Pons (tissue), 1 donor: ENCODE measurements at regions not wholly inside any gene's neighbourhood (a gene's known extent, or its start where the extent isn't known, plus 50 kb on each side); places are given as distances from the start of the nearest gene placed in this dataset.
"Not testable (repeated sequence)": the region's sequence is repeated elsewhere in the genome, so short reads cannot be mapped to it uniquely, and the experiment has no call there.

Source experiments
- DNase-seq: peaks from one replicate; pipeline ENCODE4 v3.0.0-alpha.2; 2016; ENCODE audit warnings: low spot score

DNA sequence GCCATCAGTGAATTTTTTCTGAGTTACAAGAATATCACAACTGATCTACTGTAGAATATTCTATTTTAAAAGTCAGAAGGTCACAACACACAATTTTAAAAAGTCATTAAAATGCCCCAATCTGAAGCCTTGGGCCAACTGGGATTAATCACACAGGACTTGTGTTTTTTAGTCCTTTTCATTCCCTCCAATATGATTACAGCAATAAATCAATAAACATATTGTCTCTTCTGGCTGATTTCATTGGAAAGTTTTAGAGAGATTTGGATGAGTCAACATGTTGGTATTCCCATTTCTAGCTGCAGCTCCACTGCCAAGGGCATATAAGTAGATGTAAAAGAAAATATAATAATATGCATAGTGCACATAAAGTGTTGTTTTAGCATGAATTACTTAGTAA is 85.8 kb downstream of the NIBAN1 start:
- DNase-seq: no peak

DNA sequence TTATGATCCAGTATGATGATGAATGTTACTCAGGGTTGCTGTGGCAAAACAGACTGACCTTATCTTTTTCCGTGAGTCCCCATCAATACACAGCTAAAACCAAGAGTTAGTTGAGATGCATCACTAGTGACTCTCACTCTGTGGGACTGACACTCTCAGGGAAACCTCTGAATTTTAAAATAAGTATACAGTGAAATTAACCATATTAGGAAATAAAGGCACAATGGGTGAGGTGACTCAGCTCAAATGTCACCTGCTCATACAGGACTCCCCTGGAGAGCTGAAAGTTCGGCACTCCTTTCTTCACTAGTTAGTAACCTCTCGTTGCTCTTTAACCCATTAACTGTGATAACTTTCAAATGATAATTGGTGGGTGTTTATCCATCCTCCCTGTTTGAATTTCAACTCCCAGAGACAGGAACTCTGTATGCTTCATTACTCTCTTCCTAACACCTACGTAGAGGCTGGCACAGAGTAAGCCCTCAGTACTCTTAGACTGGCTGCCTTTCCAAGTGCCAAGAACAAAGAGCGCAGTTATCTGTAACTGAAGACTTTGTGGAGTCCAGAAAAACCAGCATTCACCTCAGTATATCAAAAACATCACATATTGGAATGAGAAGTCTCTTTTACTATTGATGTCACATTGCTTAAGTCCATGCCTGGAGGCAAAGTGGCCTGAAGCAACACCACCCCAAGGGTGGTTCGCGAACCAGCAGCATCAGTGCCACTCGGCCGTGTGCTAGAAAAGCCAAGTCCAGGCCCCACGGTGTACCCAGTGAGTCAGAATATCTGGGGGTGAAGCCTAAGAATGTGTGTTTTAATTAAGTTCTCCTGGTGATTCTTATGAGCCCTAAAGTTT is 91.1 kb downstream of the NIBAN1 start:
- DNase-seq: no peak

GRCh38 chr1:184881941-184882913 is 92.1 kb downstream of the NIBAN1 start:
- no peak for DNase-seq

DNA sequence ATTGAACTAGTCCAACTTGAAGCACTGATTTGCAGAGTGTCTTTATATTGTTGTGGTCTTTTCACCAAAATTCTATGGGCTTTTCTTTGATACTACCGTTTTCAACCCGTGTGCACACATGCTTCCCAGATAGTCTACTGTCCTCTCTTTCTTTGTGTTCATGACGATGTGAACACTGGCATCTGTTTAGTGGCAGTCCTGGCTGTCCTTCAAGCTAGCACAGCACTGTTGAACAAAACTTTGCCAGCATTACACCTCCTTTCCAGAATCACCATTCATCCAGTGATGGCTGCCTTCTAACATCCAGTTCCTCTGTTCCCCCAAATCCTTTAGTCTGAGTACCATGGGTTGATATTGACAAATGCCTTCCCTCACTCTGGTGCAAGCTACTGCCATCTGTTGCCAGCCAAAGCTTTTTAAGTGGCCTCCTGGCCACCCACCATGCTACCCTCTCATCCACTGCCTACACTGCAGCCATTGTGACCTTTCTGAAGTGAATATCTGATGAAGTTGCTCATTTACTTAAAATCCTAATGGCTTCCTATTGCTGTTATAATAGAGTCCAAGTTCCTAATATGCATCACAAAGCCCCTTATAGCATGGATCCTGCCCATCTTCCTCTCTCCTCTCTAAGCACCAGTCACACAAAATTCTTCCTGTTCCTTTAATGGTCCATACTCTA is 94.3 kb downstream of the NIBAN1 start:
- no peak for DNase-seq

- no peak for DNase-seq
Measured at GRCh38 chr1:184878602-184879001, 95.7 kb downstream of the NIBAN1 start.

DNA sequence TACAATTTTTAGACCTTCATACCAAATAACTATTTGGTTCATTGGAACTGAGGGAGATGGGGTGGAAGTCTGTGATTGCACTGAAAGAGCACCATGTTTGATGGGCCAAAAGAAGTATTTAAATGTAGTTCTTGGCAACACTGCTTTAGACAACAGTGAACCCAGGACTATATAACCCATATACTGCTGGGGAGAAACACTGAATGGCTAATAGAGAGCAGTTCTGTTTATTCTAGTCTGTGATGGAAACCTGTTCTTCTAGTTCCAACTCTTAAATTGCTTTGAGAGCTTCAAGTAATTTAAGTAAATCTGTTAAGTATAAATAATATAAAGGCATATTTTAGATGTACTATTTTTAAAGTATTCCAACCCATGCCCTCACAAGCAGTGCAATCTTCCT is 96.3 kb downstream of the NIBAN1 start:
- DNase-seq: no peak

DNA sequence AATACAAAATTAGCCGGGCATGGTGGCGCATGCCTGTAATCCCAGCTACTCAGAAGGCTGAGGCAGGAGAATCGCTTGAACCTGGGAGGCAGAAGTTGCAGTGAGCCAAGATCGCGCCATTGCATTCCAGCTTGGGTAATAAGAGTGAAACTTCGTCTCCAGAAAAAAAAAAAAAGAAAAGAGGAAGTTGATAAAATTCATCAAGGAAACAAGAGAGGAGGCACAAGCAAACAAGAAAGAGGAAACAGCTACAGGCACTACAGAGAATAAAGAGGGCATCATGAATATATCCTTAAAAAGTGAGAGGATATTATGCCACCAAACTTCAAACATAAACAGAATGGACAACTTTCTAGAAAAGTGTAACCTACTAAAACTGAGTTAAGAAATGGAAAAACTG is 98.3 kb downstream of the NIBAN1 start:
- DNase-seq: not testable (repeated sequence)

- DNase-seq: no peak
Measured at GRCh38 chr1:184875218-184875617, 99.1 kb downstream of the NIBAN1 start.

GRCh38 chr1:184870319-184870718 is 104.0 kb downstream of the NIBAN1 start:
- no peak for DNase-seq

DNA sequence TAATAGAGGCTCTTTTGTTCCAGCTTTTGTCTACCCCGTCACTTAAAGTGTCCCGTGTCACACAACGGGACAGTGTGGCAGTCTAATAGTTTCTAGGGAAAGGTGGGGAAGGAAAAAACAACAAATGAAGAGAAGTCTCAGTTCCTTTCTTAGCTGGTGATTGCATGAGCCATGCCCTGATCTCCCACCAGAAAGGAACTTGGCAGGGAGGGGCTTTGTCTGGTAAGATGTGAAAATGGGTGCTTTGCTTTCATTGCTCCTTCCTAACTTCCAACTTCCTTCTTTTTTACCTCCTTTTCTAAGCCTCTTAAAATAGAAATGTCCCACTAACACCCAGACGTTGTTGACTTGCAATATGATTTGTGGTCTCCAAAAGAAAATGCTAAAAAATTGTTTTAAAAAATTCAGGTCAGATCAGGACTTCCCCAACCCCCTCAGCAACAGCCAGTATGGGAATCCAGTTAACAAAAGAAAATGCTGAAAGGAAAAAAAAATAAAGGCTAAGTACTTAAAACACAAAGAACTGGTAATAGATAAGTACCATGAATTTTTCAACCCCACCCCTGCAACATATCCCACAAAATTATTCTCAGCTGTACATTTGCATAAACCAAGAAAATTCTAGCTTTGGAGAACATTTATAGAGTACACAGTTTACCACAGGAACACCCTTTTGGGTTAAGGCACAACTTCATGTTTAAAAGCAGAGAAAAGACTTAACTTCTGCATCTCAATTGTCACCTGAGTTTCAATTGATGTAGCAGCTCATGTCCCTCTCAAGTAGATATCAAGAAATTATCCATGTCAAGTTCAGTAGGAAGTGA is 106.2 kb downstream of the NIBAN1 start:
- DNase-seq: peak; percentile 51

GRCh38 chr1:184866991-184867788 is 107.1 kb downstream of the NIBAN1 start:
- no peak for DNase-seq

DNA sequence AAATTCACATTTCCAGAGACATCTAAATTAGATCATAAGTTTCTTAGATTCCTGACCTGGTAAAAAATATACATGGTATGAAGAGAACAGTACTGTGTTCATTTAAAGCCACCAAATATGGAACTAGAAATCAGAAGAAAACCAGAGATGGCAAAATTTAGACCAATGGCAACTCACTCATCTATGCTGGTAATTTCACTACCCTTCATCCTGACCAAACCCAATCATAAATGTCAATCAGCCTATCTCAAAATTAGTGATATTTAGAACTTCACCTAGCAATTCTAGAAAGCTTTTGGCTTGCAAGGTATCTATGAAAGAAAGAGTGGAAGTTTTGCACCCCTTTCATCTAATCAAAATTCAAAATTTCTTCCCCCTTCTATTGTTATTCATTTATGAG is 107.7 kb downstream of the NIBAN1 start:
- no peak for DNase-seq

GRCh38 chr1:184865831-184866230 is 108.5 kb downstream of the NIBAN1 start:
- no peak for DNase-seq

DNA sequence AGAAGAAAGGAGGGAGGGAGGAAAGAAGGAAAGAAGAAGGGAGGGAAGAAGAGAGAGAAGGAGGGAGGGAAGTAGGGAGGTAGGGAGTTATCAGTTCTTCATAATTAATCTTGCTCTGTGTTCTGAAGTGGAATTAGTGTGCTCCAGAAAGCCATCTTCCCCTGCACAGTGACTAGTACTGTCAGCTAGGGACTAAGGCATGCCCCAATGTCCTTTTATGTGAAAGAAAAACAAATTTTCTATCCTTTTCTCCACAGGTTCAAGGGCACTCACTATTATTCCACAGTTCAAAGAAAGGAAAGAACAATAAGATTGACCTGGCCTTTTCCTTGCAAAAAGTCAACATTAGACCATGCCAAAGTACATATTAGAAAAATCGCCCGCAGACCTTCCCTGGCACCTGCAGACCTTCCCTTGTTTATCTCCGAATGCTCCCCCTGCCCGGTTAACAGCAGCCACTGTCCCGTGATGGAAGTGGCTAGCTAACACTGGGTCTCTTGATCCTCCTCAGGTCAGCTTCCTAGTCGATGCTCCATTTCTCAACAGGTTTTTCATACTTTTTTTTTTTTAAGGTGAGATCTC is 107.2 kb upstream of the EDEM3 start:
- no peak for DNase-seq

GRCh38 chr1:184860985-184861754 is 106.5 kb upstream of the EDEM3 start:
- DNase-seq: no peak

GRCh38 chr1:184860535-184860934 is 105.9 kb upstream of the EDEM3 start:
- no peak for DNase-seq

- DNase-seq: no peak
Measured at GRCh38 chr1:184859381-184860105, 104.9 kb upstream of the EDEM3 start.

GRCh38 chr1:184858288-184858687 is 103.6 kb upstream of the EDEM3 start:
- DNase-seq: no peak
